ENCODE measurements at regions not wholly inside any gene's neighbourhood (a gene's known extent, or its start where the extent isn't known, plus 50 kb on each side); places are given as distances from the start of the nearest gene placed in this dataset.

DNA sequence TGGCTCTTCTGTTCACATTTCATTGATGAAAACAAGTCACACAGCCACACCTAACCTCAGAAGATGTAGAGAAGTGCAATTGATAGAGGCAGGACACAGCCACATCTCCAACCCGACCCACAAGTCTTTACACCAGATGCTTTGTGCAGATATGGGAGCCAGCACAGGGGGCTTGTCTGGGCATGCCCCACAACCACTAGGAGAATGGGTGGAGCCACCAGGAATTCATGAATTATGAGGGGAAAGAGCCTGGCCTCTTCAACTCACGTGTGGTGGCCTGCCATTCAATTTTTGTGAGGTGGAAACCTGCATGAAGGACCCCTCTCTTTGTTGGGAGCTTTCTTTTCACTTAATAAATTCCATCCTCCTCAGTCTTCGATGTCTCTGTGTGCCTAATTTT, 79.1 kb downstream of the OGFRL1 start:
- TF ChIP-seq, protein P1, sequence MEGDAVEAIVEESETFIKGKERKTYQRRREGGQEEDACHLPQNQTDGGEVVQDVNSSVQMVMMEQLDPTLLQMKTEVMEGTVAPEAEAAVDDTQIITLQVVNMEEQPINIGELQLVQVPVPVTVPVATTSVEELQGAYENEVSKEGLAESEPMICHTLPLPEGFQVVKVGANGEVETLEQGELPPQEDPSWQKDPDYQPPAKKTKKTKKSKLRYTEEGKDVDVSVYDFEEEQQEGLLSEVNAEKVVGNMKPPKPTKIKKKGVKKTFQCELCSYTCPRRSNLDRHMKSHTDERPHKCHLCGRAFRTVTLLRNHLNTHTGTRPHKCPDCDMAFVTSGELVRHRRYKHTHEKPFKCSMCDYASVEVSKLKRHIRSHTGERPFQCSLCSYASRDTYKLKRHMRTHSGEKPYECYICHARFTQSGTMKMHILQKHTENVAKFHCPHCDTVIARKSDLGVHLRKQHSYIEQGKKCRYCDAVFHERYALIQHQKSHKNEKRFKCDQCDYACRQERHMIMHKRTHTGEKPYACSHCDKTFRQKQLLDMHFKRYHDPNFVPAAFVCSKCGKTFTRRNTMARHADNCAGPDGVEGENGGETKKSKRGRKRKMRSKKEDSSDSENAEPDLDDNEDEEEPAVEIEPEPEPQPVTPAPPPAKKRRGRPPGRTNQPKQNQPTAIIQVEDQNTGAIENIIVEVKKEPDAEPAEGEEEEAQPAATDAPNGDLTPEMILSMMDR (IDR thresholded peaks at IDR 0.05) = no peak
- TF ChIP-seq EP300 (IDR thresholded peaks at IDR 0.05) (no peak), POLR2A (IDR thresholded peaks at IDR 0.05) (no peak)
